ENCODE measurements at regions not wholly inside any gene's neighbourhood (a gene's known extent, or its start where the extent isn't known, plus 50 kb on each side); places are given as distances from the start of the nearest gene placed in this dataset.

GRCh38 chr1:73009311-73009710 lies 727.0 kb upstream of the NEGR1 start:
- no peak for TF ChIP-seq CTCF (IDR thresholded peaks at IDR 0.05)
- TF ChIP-seq POLR2A (IDR thresholded peaks at IDR 0.05): no peak

Measured in adrenal gland (tissue), 5 donors.